B cell (primary cell): ENCODE measurements at regions not wholly inside any gene's neighbourhood (a gene's known extent, or its start where the extent isn't known, plus 50 kb on each side); places are given as distances from the start of the nearest gene placed in this dataset.

Experiments used
- EZH2 ChIP-seq: IDR thresholded peaks from 2 replicates; pipeline ENCODE4 v1.6.1; 2012; ENCODE audit warnings: borderline replicate concordance, low read depth, mild to moderate bottlenecking, moderate library complexity, low read length; ENCODE audit not compliant: insufficient read depth, poor library complexity, severe bottlenecking
- TF ChIP-seq, protein P1 (sequence below): fragments of 200-600 bp; IDR thresholded peaks from one replicate; pipeline ENCODE4 v1.8.0; 2022; ENCODE audit warnings: antibody characterized with exemption, mild to moderate bottlenecking

DNA sequence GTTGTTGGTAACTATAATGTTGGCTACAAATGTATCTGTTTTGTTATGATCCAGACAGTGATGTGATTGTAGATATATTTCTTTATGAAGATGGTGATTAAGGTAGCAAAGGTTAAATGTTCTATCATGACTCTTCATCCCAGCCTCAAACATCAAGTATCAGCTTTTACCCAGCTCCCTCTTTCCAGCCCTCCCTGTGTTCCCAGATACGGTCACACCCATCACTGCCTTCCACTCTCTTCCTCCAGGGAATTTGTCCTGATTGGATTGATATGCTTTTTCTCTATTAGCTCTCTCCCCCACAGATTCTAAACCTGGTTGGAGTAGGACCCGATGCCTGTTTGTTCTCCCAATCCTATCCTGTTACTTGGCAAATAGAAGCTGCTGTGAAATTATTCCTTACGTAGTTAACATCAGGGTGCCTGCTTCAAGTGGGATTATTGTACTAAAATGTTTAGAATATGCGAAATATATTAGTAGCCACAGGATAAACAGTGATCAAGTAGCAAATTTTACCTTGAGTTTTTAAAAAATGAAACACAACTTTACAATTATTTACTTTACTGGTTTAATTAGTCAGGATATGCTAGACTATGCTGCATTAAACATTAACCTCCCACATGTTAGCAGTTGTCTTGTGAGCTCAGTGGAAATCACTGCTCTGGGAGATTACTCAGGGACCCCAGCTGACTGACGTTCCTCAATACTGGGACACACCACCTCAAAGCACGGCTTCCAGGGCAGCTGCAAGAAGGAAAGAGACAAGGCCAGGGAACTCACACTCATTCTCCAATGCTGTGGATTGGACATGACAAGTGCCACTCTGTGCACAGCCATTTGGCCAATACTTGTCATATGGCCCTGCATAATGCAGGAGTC, 165.3 kb downstream of the ALX1 start:
- TF ChIP-seq, protein P1, sequence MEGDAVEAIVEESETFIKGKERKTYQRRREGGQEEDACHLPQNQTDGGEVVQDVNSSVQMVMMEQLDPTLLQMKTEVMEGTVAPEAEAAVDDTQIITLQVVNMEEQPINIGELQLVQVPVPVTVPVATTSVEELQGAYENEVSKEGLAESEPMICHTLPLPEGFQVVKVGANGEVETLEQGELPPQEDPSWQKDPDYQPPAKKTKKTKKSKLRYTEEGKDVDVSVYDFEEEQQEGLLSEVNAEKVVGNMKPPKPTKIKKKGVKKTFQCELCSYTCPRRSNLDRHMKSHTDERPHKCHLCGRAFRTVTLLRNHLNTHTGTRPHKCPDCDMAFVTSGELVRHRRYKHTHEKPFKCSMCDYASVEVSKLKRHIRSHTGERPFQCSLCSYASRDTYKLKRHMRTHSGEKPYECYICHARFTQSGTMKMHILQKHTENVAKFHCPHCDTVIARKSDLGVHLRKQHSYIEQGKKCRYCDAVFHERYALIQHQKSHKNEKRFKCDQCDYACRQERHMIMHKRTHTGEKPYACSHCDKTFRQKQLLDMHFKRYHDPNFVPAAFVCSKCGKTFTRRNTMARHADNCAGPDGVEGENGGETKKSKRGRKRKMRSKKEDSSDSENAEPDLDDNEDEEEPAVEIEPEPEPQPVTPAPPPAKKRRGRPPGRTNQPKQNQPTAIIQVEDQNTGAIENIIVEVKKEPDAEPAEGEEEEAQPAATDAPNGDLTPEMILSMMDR: no peak
- TF ChIP-seq EZH2: no peak
